Psoas muscle (tissue), 7 donors: ENCODE measurements at regions not wholly inside any gene's neighbourhood (a gene's known extent, or its start where the extent isn't known, plus 50 kb on each side); places are given as distances from the start of the nearest gene placed in this dataset.
"Not testable (repeated sequence)": the region's sequence is repeated elsewhere in the genome, so short reads cannot be mapped to it uniquely, and the experiment has no call there.

Source experiments
- ATAC-seq, 4 donors: fragments of 200-7000 bp; cut with Tn5 transposase; one replicate each; pipeline ENCODE4 v1.9.1; 2020; ENCODE audit warnings: moderate library complexity in 3 of 4, mild to moderate bottlenecking in 2 of 4
- DNase-seq, 2 donors: peaks; one replicate each; pipeline ENCODE4 v3.0.0-alpha.2; 2020
- H3K27ac ChIP-seq: fragments of 200-600 bp; one replicate; pipeline ENCODE4 v1.8.0; 2022
- H3K27me3 ChIP-seq, 3 donors: fragments of 200-600 bp in 1 of 3; one replicate each; pipeline versions ENCODE4 v1.6.1 to v1.8.0; 2013 to 2022; ENCODE audit warnings: low read length in 2 of 3, mild to moderate bottlenecking in 2 of 3, moderate library complexity in 1 of 3; ENCODE audit not compliant: insufficient read depth in 3 of 3
- H3K36me3 ChIP-seq, 2 donors: fragments of 200-600 bp in 1 of 2; one replicate each; pipeline versions ENCODE4 v1.6.1 to v1.8.0; 2013 to 2022; ENCODE audit warnings: low read depth in 1 of 2, mild to moderate bottlenecking in 1 of 2, moderate library complexity in 1 of 2; ENCODE audit not compliant: insufficient read depth in 1 of 2
- H3K4me1 ChIP-seq: fragments of 200-600 bp; one replicate; pipeline ENCODE4 v1.8.0; 2022
- H3K4me3 ChIP-seq: fragments of 200-600 bp; one replicate; pipeline ENCODE4 v1.8.0; 2022; ENCODE audit warnings: mild to moderate bottlenecking
- H3K9me3 ChIP-seq: fragments of 200-600 bp; one replicate; pipeline ENCODE4 v1.8.0; 2022
- CTCF ChIP-seq: fragments of 200-600 bp; IDR thresholded peaks from one replicate; pipeline ENCODE4 v1.8.0; 2022; ENCODE audit warnings: antibody characterized with exemption
- WGBS, 3 donors: extraction: QIAGEN DNeasy Blood & Tissue Kit; methylation state at CpG; one replicate each; pipeline versions ENCODE4 v1.1.6 to v1.1.7; 2013; 5-methylcytosine and 5-hydroxymethylcytosine counted together
- intact Hi-C, 2 donors: fragments of 100-400 bp; cut with DNase I; formaldehyde crosslinking; loops; one replicate each; pipeline versions ENCODE4 v1.11.0 to v1.14.2; 2022
- donor health status: healthy with polysubstance abuse.
- donor health status: DM: no; HTN: no; CAD: no; lungs with moderate emphysema.
- donor health status: Bipolar disorder and iron deficiency.
- donor health status: healthy.
- donor health status: DM: yes; HTN: yes; CAD: no.
- donor health status: DM: no; HTN: no; CAD: no.
- donor health status: DM: yes; HTN: yes; CAD: no.

- H3K36me3 ChIP-seq = no peaks in the 10 kb centered on the region
- ATAC-seq (peak; percentile 82 to 92 (median 86)), DNase-seq (peak in 1 of 2 donors; percentile 78)
- H3K27me3 ChIP-seq = no peaks in the 10 kb centered on the region
- H3K27ac ChIP-seq = peak overlapping the region; percentile 85
- peaks cover 7% of the 10 kb centered on the region for H3K4me1 ChIP-seq
- no peak for TF ChIP-seq CTCF
- H3K9me3 ChIP-seq = no peaks in the 10 kb centered on the region
- 32 to 33% (median 33%) methylated on average over 14 of the region's 14 CpGs for WGBS, 3 donors
- H3K4me3 ChIP-seq = peak overlapping the region; percentile 65
- intact Hi-C loops = loop anchor here in 1 of 2 donors (10.0 kb wide), 2 partner anchors 231 to 271 kb away; no protein-coding TSS in a partner anchor
Measured at GRCh38 chr15:96053781-96054428, 276.6 kb upstream of the NR2F2 start.

- intact Hi-C loops = loop anchor here in 1 of 2 donors (10.0 kb wide), 2 partner anchors 230 to 270 kb away; no protein-coding TSS in a partner anchor
- Histone ChIP-seq H3K4me3 (no peak overlapping the region), H3K4me1 (peaks cover 7% of the 10 kb centered on the region), H3K36me3 (no peaks in the 10 kb centered on the region), H3K27ac (no peak overlapping the region), H3K27me3 (no peaks in the 10 kb centered on the region), H3K9me3 (no peaks in the 10 kb centered on the region)
- 55 to 72% (median 63%) methylated on average over 6 of the region's 6 CpGs for WGBS, 3 donors
- no peak for DNase-seq
- no peak for TF ChIP-seq CTCF
- no peak for ATAC-seq
Measured at GRCh38 chr15:96054621-96055020, 275.9 kb upstream of the NR2F2 start.

GRCh38 chr15:96058103-96058851 is 272.2 kb upstream of the NR2F2 start:
- Histone ChIP-seq H3K36me3 (no peaks in the 10 kb centered on the region), H3K4me3 (no peak overlapping the region), H3K27ac (no peak overlapping the region), H3K4me1 (peaks cover 7% of the 10 kb centered on the region), H3K27me3 (peaks cover 0 to 2% (median 0%) of the 10 kb centered on the region in 3 donors), H3K9me3 (no peaks in the 10 kb centered on the region)
- no peak for ATAC-seq
- TF ChIP-seq CTCF = no peak
- intact Hi-C loops = loop anchor here in 1 of 2 donors (10.0 kb wide), 2 partner anchors 227 to 267 kb away; no protein-coding TSS in a partner anchor
- DNase-seq = no peak
- 59 to 68% (median 63%) methylated on average over 8 of the region's 8 CpGs for WGBS, 3 donors

GRCh38 chr15:96058852-96059103 is 271.7 kb upstream of the NR2F2 start:
- not testable (repeated sequence) for DNase-seq, H3K4me1 ChIP-seq, H3K9me3 ChIP-seq, H3K27ac ChIP-seq, ATAC-seq, H3K36me3 ChIP-seq, H3K27me3 ChIP-seq, H3K4me3 ChIP-seq
- intact Hi-C loops = loop anchor here in 1 of 2 donors (10.0 kb wide), 2 partner anchors 226 to 266 kb away; no protein-coding TSS in a partner anchor
- WGBS, 3 donors = 78 to 94% (median 91%) methylated on average over 1 of the region's 1 CpG

- H3K4me3 ChIP-seq, DNase-seq, H3K4me1 ChIP-seq, H3K9me3 ChIP-seq, H3K36me3 ChIP-seq, H3K27ac ChIP-seq, ATAC-seq, H3K27me3 ChIP-seq, intact Hi-C loops: not testable (repeated sequence)
- WGBS, 3 donors = 84 to 96% (median 91%) methylated on average over 5 of the region's 5 CpGs
Measured at GRCh38 chr15:96060591-96060990, 269.9 kb upstream of the NR2F2 start.
